MM.1S (cell line): ENCODE measurements at regions not wholly inside any gene's neighbourhood (a gene's known extent, or its start where the extent isn't known, plus 50 kb on each side); places are given as distances from the start of the nearest gene placed in this dataset.

Source experiments
- DNase-seq: peaks from one replicate; pipeline ENCODE4 v3.0.0-alpha.2; 2015
- H2AFZ ChIP-seq: fragments of 300-600 bp; sonication (generic); 2 replicates; pipeline ENCODE4 v1.6.0; 2016; ENCODE audit warnings: antibody characterized with exemption, low read length
- H3F3A ChIP-seq: fragments of 300-600 bp; sonication (generic); 2 replicates; pipeline ENCODE4 v1.6.1; 2016; ENCODE audit warnings: mild to moderate bottlenecking, antibody characterized with exemption, low read length, moderate library complexity, mixed read lengths; ENCODE audit not compliant: insufficient read depth
- H3K27ac ChIP-seq: fragments of 300-600 bp; sonication (generic); 2 replicates; pipeline ENCODE4 v1.5.1; 2016; ENCODE audit warnings: mild to moderate bottlenecking, low read length
- H3K27me3 ChIP-seq: fragments of 300-600 bp; sonication (generic); replicated peaks from 2 replicates; pipeline ENCODE4 v1.6.0; 2016; ENCODE audit warnings: low read length; ENCODE audit not compliant: insufficient read depth
- H3K36me3 ChIP-seq: fragments of 300-600 bp; sonication (generic); replicated peaks from 2 replicates; pipeline ENCODE4 v1.6.1; 2016; ENCODE audit warnings: mild to moderate bottlenecking, low read length, mixed read lengths; ENCODE audit not compliant: insufficient read depth
- H3K4me1 ChIP-seq: fragments of 300-600 bp; sonication (generic); 2 replicates; pipeline ENCODE4 v1.6.1; 2016; ENCODE audit warnings: low read length, mixed read lengths
- H3K4me2 ChIP-seq: fragments of 300-600 bp; sonication (generic); 2 replicates; pipeline ENCODE4 v1.6.0; 2016; ENCODE audit warnings: low read depth, low read length
- H3K4me3 ChIP-seq: fragments of 300-600 bp; sonication (generic); 2 replicates; pipeline ENCODE4 v1.5.1; 2016; ENCODE audit warnings: low read length, mixed read lengths
- H3K79me2 ChIP-seq: fragments of 300-600 bp; sonication (generic); 2 replicates; pipeline ENCODE4 v1.6.1; 2016; ENCODE audit warnings: mixed run types, low read length, mixed read lengths
- H3K9ac ChIP-seq: fragments of 300-600 bp; sonication (generic); 2 replicates; pipeline ENCODE4 v1.6.1; 2016; ENCODE audit warnings: low read length, mixed read lengths
- H3K9me2 ChIP-seq: fragments of 300-600 bp; sonication (generic); replicated peaks from 2 replicates; pipeline ENCODE4 v1.6.1; 2016; ENCODE audit warnings: mild to moderate bottlenecking, low read length, mixed read lengths; ENCODE audit not compliant: insufficient read depth
- H3K9me3 ChIP-seq: fragments of 300-600 bp; sonication (generic); replicated peaks from 2 replicates; pipeline ENCODE4 v1.6.1; 2016; ENCODE audit warnings: mild to moderate bottlenecking, low read length, mixed read lengths; ENCODE audit not compliant: insufficient read depth
- H4K20me1 ChIP-seq: fragments of 300-600 bp; sonication (generic); 2 replicates; pipeline ENCODE4 v1.6.1; 2016; ENCODE audit warnings: mild to moderate bottlenecking, low read length, moderate library complexity, mixed read lengths; ENCODE audit not compliant: insufficient read depth
- EZH2 ChIP-seq: fragments of 300-600 bp; sonication (generic); optimal IDR thresholded peaks from 2 replicates; pipeline ENCODE3; 2017; ENCODE audit warnings: low read depth, mild to moderate bottlenecking, antibody characterized with exemption, low read length, mixed read lengths
- EZH2phosphoT487 ChIP-seq: fragments of 300-600 bp; sonication (generic); IDR thresholded peaks from 2 replicates; pipeline ENCODE4 v1.6.1; 2018; ENCODE audit warnings: antibody characterized with exemption, low read length
- TF ChIP-seq, protein P1 (sequence below): fragments of 300-600 bp; sonication (generic); IDR thresholded peaks from 2 replicates; pipeline ENCODE4 v1.5.1; 2016; ENCODE audit warnings: antibody characterized with exemption, low read length, mixed read lengths

DNA sequence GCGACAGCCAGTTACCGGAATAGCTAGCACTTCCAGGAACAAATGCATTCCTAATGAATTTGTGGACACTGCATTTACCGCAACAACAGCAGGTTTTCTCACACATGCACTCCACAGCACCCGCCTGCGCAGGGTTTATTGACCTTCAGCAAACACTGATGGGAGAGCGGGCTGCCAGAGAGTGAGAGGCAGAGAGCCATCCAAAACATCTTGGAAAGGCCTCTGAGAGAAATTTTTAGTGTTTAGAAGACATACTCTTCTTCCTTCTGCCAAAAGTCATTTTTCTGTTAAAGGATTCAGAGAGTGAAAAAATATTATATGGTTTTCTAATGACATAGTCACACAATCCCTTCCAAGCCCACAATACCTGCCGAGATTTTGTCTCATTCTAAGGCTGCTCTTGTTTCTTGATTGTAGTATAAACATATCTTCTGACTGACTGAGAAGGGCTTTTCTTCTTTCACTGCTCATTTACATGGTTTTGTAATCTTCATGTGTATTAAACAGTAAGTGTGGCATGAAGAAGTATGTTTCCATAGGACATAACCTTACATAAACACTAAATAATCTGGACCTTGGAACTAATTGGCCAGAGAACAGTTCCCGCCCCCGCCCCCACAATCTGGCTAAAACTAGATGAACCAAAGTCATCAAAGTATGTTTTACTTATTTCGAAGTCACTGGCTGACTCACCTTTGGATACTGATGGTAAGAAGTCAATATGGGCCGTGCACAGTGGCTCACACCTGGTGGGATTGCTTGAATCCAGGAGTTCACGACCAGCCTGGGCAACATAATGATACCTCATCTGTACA, 432.5 kb upstream of the MEF2C start:
- Histone ChIP-seq H3K27me3 (no peaks in the 10 kb centered on the region), H3K4me1 (peaks cover 69% of the 10 kb centered on the region), H3F3A (peaks cover 42% of the 10 kb centered on the region), H3K4me3 (no peak overlapping the region), H3K27ac (peak overlapping the region; percentile 99), H3K4me2 (peak overlapping the region; percentile 18; the same call in 1 of the 2 replicates), H3K79me2 (0 out of 2 replicates have a peak, but pooled peaks cover 3% of the 10 kb centered on the region), H4K20me1 (no peaks in the 10 kb centered on the region), H3K9me2 (no peaks in the 10 kb centered on the region), H3K36me3 (no peaks in the 10 kb centered on the region), H3K9me3 (no peaks in the 10 kb centered on the region), H2AFZ (0 out of 2 replicates have a peak overlapping the region, but pooled peaks have one; percentile 9), H3K9ac (no peak overlapping the region)
- TF ChIP-seq EZH2phosphoT487, result no peak
- no peak for TF ChIP-seq EZH2
- TF ChIP-seq, protein P1, sequence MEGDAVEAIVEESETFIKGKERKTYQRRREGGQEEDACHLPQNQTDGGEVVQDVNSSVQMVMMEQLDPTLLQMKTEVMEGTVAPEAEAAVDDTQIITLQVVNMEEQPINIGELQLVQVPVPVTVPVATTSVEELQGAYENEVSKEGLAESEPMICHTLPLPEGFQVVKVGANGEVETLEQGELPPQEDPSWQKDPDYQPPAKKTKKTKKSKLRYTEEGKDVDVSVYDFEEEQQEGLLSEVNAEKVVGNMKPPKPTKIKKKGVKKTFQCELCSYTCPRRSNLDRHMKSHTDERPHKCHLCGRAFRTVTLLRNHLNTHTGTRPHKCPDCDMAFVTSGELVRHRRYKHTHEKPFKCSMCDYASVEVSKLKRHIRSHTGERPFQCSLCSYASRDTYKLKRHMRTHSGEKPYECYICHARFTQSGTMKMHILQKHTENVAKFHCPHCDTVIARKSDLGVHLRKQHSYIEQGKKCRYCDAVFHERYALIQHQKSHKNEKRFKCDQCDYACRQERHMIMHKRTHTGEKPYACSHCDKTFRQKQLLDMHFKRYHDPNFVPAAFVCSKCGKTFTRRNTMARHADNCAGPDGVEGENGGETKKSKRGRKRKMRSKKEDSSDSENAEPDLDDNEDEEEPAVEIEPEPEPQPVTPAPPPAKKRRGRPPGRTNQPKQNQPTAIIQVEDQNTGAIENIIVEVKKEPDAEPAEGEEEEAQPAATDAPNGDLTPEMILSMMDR, result no peak
- no peak for DNase-seq

DNA sequence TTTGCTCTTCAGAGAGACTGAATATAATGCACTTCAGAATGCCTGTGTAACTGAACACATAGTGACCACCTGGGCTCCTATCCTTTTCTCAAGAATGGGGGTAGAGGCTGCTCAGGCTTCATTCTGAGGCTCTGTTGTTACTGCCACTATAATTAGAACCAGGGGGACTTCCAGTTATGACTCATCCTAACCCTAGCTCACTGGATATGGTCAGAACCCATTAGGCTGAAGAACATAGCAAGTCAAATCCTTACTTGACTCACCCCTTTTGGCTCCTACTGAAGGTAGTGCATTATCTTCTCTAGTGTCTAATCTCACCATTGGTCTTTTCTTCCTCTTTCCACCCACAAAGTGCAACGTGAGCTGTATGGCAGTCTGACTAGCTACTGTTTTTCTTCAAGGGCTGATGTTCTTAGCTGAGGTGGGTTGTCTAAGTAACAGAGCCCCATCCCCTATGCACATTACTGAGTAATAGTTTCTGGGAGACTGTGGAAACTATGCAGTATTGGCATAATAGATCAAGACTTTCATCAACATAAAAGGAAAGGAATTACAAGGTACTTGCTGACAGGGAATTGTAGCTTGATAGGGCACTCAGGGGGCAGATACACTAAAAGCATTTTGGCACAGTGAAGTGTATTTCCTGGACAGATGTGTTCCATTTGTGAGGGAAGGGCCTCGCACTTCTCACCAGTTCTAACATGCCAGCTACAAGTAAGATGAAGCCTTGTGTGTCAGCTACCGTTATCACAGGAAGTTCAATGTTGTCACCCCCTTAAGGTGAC, 431.0 kb upstream of the MEF2C start:
- Histone ChIP-seq H3K9ac (peak overlapping the region; percentile 69), H2AFZ (peak overlapping the region; percentile 28)

DNA sequence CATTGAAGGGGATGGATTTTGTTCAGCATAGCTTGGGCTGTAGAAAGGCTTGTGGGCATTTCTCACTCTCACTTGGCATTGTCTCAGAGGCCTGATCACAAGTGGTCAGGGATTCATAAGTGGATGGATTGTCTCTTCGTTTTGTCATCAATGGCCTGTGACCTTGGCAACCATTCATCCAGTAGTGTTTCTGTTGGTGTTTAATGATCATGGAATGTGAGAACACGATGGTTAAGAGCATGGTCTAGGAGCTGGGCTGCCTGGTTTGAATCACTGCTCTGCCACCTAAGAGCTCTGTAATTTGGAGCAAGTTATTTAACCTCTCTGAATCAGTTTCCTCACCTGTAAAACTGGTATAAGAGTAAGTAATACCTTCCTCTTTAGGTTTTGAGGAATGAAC, 430.1 kb upstream of the MEF2C start:
- TF ChIP-seq, protein P1, result no peak
- H3K4me1 ChIP-seq, result peaks cover 61% of the 10 kb centered on the region
- H2AFZ ChIP-seq, result 0 out of 2 replicates have a peak overlapping the region, but pooled peaks have one; percentile 0
- peak; percentile 35 for DNase-seq
- peak overlapping the region; percentile 0; the same call in 1 of the 2 replicates for H3K4me3 ChIP-seq
- H3K27me3 ChIP-seq, result no peaks in the 10 kb centered on the region
- H4K20me1 ChIP-seq, result no peaks in the 10 kb centered on the region
- H3K9me3 ChIP-seq, result no peaks in the 10 kb centered on the region
- no peaks in the 10 kb centered on the region for H3K36me3 ChIP-seq
- H3K9me2 ChIP-seq, result no peaks in the 10 kb centered on the region
- peak overlapping the region; percentile 69 for H3K9ac ChIP-seq
- peaks cover 43% of the 10 kb centered on the region for H3F3A ChIP-seq
- H3K27ac ChIP-seq, result peak overlapping the region; percentile 99
- peak overlapping the region; percentile 60 for H3K4me2 ChIP-seq
- H3K79me2 ChIP-seq, result 0 out of 2 replicates have a peak, but pooled peaks cover 3% of the 10 kb centered on the region

More for the DNA sequence above, 431.0 kb upstream of the MEF2C start:
- Histone ChIP-seq H3K27ac (peak overlapping the region; percentile 99), H4K20me1 (no peaks in the 10 kb centered on the region), H3K4me3 (peak overlapping the region; percentile 0; the same call in 1 of the 2 replicates), H3K4me2 (peak overlapping the region; percentile 60), H3K4me1 (peaks cover 61% of the 10 kb centered on the region), H3K79me2 (0 out of 2 replicates have a peak, but pooled peaks cover 3% of the 10 kb centered on the region), H3K27me3 (no peaks in the 10 kb centered on the region), H3K36me3 (no peaks in the 10 kb centered on the region), H3F3A (peaks cover 40% of the 10 kb centered on the region), H3K9me3 (no peaks in the 10 kb centered on the region), H3K9me2 (no peaks in the 10 kb centered on the region)
- DNase-seq, result peak; percentile 95
- TF ChIP-seq EZH2phosphoT487, result no peak
- TF ChIP-seq, protein P1, result no peak
- TF ChIP-seq EZH2, result no peak
